Astrocyte (in vitro differentiated cells and primary cell): ENCODE measurements at regions not wholly inside any gene's neighbourhood (a gene's known extent, or its start where the extent isn't known, plus 50 kb on each side); places are given as distances from the start of the nearest gene placed in this dataset.

Source experiments
- EZH2 ChIP-seq: IDR thresholded peaks from 2 replicates; pipeline ENCODE4 v1.6.1; 2012; ENCODE audit warnings: mild to moderate bottlenecking, low read length, inconsistent platforms; ENCODE audit not compliant: insufficient read depth
- TF ChIP-seq, protein P1 (sequence below): IDR thresholded peaks from 2 replicates; pipeline ENCODE4 v1.5.1; 2011; ENCODE audit warnings: low read depth, mild to moderate bottlenecking, inconsistent platforms, low read length, moderate library complexity; ENCODE audit not compliant: insufficient read depth

DNA sequence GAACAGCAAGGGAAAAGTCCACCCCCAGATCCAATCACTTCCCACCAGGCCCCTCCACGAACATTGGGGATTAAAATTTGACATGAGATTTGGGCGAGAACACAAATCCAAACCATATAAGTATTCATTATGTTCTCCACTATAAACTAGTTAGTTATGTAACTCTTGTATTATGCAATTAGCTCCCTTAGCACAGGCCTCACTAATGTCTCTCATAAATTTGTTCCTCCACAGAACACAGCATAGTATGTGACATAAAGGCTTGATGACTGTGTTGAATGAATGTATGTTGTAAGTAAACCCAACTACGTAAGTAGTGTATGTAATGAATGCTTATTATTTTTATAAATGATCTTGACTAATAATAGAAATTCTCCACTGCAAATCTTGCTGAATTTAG lies 223.3 kb upstream of the ZRANB2 start:
- TF ChIP-seq, protein P1, sequence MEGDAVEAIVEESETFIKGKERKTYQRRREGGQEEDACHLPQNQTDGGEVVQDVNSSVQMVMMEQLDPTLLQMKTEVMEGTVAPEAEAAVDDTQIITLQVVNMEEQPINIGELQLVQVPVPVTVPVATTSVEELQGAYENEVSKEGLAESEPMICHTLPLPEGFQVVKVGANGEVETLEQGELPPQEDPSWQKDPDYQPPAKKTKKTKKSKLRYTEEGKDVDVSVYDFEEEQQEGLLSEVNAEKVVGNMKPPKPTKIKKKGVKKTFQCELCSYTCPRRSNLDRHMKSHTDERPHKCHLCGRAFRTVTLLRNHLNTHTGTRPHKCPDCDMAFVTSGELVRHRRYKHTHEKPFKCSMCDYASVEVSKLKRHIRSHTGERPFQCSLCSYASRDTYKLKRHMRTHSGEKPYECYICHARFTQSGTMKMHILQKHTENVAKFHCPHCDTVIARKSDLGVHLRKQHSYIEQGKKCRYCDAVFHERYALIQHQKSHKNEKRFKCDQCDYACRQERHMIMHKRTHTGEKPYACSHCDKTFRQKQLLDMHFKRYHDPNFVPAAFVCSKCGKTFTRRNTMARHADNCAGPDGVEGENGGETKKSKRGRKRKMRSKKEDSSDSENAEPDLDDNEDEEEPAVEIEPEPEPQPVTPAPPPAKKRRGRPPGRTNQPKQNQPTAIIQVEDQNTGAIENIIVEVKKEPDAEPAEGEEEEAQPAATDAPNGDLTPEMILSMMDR = no peak
- no peak for TF ChIP-seq EZH2
